SK-N-SH treated with all-trans-retinoic acid at 6 μM for 48 hours (cell line): ENCODE measurements at regions not wholly inside any gene's neighbourhood (a gene's known extent, or its start where the extent isn't known, plus 50 kb on each side); places are given as distances from the start of the nearest gene placed in this dataset.

ENCODE experiments used
- BACH2 ChIP-seq: fragments of 250-450 bp; sonication (Bioruptor Pico); IDR thresholded peaks from 2 replicates; pipeline ENCODE4 v1.9.0; 2021; ENCODE audit warnings: mild to moderate bottlenecking, borderline replicate concordance
- SNAI2 ChIP-seq: fragments of 250-450 bp; sonication (Bioruptor Pico); IDR thresholded peaks from 2 replicates; pipeline ENCODE4 v1.5.0; 2020; ENCODE audit warnings: mild to moderate bottlenecking, moderate library complexity
- TCF4 ChIP-seq: fragments of 250-450 bp; sonication (Bioruptor Pico); IDR thresholded peaks from 2 replicates; pipeline ENCODE4 v1.8.0; 2021; ENCODE audit warnings: mild to moderate bottlenecking, moderate library complexity, borderline replicate concordance
- TOX ChIP-seq: fragments of 250-450 bp; sonication (Bioruptor Pico); IDR thresholded peaks from 2 replicates; pipeline ENCODE4 v1.8.0; 2021; ENCODE audit warnings: mild to moderate bottlenecking, moderate library complexity, borderline replicate concordance
- TSHZ2 ChIP-seq: fragments of 250-450 bp; sonication (Bioruptor Pico); IDR thresholded peaks from 2 replicates; pipeline ENCODE4 v1.5.0; 2020; ENCODE audit warnings: mild to moderate bottlenecking, moderate library complexity
- ZFP3 ChIP-seq: fragments of 250-450 bp; sonication (Bioruptor Pico); IDR thresholded peaks from 2 replicates; pipeline ENCODE4 v1.5.0; 2020; ENCODE audit warnings: mild to moderate bottlenecking, moderate library complexity
- ZFP30 ChIP-seq: fragments of 450-650 bp; formaldehyde crosslinking; IDR thresholded peaks from 2 replicates; pipeline ENCODE4 v1.5.0; 2022; ENCODE audit warnings: mild to moderate bottlenecking, moderate library complexity
- TF ChIP-seq, protein P1 (sequence below): fragments of 250-450 bp; sonication (Bioruptor Pico); IDR thresholded peaks from 2 replicates; pipeline ENCODE4 v1.8.0; 2020; ENCODE audit warnings: mild to moderate bottlenecking, moderate library complexity, borderline replicate concordance

DNA sequence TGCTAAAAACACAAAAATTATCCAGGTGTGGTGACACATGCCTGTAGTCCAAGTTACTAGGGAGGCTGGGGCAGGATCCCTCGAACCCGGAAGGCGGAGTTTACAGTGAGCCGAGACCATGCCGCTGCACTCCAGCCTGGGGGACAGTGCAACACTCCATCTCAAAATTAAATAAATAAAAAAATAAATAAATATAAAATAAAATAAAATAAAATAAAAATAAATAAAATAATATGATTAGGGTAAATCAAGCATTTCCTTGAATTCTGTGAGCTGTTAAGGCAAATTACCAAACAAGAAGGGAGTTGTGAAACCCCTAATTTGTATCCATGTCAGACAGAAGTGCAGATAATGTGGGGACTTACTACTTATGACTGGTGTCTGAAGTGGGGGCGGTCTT lies 1928.9 kb upstream of the IGFBP7 start:
- TF ChIP-seq, protein P1, sequence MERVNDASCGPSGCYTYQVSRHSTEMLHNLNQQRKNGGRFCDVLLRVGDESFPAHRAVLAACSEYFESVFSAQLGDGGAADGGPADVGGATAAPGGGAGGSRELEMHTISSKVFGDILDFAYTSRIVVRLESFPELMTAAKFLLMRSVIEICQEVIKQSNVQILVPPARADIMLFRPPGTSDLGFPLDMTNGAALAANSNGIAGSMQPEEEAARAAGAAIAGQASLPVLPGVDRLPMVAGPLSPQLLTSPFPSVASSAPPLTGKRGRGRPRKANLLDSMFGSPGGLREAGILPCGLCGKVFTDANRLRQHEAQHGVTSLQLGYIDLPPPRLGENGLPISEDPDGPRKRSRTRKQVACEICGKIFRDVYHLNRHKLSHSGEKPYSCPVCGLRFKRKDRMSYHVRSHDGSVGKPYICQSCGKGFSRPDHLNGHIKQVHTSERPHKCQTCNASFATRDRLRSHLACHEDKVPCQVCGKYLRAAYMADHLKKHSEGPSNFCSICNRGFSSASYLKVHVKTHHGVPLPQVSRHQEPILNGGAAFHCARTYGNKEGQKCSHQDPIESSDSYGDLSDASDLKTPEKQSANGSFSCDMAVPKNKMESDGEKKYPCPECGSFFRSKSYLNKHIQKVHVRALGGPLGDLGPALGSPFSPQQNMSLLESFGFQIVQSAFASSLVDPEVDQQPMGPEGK (CRISPR knock-in tag): no peak
- TF ChIP-seq BACH2 (CRISPR knock-in tag) (no peak), ZFP30 (no peak), TSHZ2 (CRISPR knock-in tag) (no peak), ZFP3 (CRISPR knock-in tag) (no peak), TOX (CRISPR knock-in tag) (no peak), SNAI2 (CRISPR knock-in tag) (no peak), TCF4 (no peak)
